COR-L47 (cell line): ENCODE measurements at regions not wholly inside any gene's neighbourhood (a gene's known extent, or its start where the extent isn't known, plus 50 kb on each side); places are given as distances from the start of the nearest gene placed in this dataset.
"Not testable (repeated sequence)": the region's sequence is repeated elsewhere in the genome, so short reads cannot be mapped to it uniquely, and the experiment has no call there.

ENCODE experiments used
- DNase-seq: peaks from one replicate; lab custom pipeline; 2025; lab: John Stamatoyannopoulos, UW

- DNase-seq = not testable (repeated sequence)
Observed at GRCh38 chr4:154907345-154908045, 126.4 kb downstream of the RBM46 start.

DNA sequence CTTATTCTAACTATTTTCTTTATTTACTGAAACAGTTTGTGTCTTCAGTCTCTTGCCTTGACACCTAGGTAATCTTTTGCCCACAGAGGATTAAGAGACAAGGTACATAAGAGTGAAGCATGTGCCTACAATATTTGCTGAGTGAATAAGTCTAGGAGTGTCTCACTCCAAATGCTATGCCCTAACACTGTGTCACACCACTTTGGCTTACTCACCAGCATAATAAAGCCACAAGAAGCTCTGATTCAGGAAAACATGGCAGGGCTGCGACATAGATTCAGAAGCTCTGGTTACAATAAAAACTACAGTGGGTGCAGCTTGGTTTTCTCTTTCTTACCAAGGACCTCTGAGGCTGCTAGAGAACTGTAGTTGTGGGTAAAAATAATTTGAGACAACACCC is 127.1 kb downstream of the RBM46 start:
- no peak for DNase-seq

GRCh38 chr4:154911097-154911496 is 130.0 kb downstream of the RBM46 start:
- DNase-seq = no peak

- no peak for DNase-seq
Observed at GRCh38 chr4:154911608-154912098, 130.6 kb downstream of the RBM46 start.

DNA sequence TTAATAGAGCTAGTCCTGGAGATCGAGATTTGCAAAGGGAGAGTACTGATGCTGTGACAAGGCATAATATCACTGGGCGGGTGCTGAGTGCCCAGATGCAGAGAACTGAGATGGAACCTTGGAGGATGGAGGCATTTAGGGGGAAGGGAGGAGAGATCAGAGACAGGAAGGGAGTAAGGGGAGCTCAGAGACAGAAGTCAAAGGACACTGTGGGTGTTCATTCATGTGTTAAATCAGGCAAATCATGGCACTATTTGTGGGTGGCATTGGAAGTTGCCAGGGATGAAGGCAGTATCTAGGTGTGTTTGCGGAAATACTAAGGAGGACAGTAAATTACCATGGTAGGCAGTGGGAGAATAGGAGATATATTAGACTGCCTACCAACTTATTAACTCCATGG is 135.0 kb downstream of the RBM46 start:
- no peak for DNase-seq

- no peak for DNase-seq
Observed at GRCh38 chr4:154927126-154927680, 146.1 kb downstream of the RBM46 start.

GRCh38 chr4:154928640-154929257 is 147.7 kb downstream of the RBM46 start:
- DNase-seq = no peak

DNA sequence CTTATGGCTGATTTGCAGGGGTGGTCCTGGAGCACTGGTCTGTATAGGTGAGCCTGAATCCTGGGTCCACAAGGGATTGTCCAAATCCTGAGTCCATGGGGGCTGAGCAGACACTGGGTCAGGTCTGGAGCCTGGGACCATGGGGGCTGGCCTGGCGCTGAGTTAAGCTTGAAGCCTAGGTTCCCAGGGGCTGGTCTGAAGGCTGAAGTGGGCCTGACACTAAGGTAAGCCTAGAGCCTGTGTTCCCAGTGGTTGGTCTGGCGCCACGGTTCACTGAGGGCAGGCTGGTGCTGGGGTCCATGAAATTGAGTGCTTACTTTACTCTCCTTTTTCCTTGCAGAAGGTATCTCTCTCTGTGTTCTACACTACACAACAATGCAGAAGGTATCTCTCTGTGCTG is 155.8 kb downstream of the RBM46 start:
- DNase-seq = no peak

DNA sequence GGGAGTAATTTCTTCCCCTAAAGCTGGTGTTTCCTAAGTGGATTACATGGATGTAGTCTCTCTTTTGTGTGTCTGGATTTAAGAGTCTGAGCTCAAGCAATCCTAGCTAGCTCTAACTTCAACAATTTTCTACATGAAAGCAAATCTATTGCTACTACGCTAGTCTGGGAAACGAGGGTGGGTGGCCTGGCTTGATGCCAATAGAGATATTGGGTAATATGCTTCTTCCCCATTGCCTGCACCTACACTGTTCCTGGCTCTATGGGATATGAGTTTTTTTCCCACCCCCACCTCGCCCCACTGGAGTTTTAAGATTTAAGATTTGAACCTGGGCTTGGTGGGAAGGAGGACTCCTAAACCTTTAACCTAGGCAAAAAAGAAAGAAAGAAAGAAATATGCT is 158.8 kb downstream of the RBM46 start:
- DNase-seq = no peak

DNA sequence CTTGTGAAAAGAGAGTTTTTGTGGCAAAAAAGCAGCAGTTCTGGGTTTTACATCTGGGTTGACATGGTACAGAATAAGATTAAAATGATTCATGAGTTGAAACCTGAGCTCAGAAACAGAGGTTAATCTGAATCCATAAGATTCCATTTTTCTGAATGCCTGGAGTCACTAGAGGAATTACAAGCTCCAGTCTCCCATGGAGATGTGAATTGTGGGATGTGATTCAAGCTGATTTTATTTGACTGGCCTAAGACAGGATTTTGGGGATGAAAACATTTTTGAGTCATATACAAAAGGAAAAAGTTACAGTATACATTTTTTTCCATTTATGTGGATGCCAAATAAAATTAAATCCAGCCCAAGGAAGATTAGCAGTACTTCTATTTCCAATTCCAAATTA is 161.1 kb downstream of the RBM46 start:
- no peak for DNase-seq

DNA sequence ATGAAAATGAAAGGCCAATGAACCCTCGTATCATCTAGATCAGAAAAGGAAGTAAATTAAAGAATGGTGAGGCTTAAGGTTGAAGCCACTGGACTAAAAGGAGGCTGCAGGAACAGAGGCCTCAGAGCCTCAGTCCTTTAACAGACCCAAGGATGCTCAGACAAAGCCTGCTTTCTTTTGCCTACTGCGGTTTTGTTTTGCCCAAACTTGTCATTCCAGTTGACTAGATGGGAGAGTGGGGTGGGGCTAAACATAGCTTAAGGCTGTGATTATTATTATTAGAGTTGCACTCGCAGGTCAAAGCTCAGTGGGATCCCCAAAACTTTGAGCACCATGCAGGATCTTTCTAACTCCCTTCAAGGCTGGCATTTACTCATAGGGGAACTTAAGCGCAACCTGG is 163.9 kb downstream of the RBM46 start:
- no peak for DNase-seq

GRCh38 chr4:154946113-154946512 is 165.0 kb downstream of the RBM46 start:
- no peak for DNase-seq

DNA sequence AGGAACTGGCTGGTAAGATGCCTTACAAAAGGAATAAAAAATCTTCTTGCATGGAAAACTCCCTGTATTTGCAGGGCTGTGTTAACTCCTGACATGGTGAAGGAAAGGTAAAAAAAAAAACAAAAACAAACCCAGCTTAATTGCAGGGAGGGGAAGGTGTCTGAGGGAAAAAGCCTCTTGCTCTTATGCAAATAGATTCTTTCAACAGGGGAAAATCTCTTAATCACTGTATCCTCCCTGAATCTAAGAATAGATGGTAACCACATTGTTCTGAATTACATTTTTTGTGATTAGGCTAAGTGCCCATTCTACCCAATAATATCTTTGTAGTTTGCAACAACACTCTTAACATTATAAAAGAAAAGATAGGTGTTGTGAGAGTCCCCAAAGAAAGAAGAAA is 172.6 kb downstream of the RBM46 start:
- no peak for DNase-seq

GRCh38 chr4:154954117-154954516 is 173.0 kb downstream of the RBM46 start:
- DNase-seq = no peak

GRCh38 chr4:154958121-154958520 is 177.0 kb downstream of the RBM46 start:
- no peak for DNase-seq

GRCh38 chr4:154958621-154959358 is 177.7 kb downstream of the RBM46 start:
- no peak for DNase-seq

DNA sequence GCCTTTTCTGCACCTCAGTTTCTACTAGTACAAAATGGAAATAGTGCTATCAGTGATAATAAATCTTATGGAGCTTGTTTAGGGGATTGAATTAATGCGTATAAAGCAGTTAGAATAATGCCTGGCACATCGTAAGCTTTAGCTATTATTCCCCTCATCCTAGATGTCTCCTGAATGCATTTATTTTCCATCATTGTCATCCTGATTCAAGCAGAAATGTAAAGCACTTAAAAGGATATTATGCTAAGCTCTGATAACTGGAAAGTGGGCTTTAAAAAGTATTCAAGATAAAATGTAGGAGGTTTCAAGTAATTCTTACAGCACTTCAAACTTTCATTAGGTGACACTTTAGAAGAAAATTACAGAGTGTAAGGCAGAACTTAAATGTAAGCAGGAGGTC is 178.7 kb downstream of the RBM46 start:
- DNase-seq = no peak

- no peak for DNase-seq
Observed at GRCh38 chr4:154960476-154960875, 179.4 kb downstream of the RBM46 start.

DNA sequence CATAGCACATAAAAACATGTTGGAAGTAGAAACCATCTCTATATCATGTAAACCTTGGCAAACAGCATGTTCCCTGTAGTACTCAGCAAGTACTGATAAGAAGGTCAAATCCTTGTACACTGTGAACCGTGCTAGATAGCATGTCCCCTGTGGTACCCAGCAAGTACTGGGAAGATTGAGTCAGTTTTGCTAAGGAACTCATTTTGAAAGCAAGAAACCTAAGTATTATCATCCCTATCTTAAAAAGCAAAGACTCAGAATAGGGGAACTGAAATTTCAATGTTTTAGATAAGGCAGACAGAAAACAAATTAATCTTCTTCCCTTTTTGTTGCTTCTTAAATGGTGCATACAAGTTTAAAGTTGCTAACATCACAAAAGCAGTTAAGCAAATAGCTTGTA is 180.2 kb downstream of the RBM46 start:
- no peak for DNase-seq

DNA sequence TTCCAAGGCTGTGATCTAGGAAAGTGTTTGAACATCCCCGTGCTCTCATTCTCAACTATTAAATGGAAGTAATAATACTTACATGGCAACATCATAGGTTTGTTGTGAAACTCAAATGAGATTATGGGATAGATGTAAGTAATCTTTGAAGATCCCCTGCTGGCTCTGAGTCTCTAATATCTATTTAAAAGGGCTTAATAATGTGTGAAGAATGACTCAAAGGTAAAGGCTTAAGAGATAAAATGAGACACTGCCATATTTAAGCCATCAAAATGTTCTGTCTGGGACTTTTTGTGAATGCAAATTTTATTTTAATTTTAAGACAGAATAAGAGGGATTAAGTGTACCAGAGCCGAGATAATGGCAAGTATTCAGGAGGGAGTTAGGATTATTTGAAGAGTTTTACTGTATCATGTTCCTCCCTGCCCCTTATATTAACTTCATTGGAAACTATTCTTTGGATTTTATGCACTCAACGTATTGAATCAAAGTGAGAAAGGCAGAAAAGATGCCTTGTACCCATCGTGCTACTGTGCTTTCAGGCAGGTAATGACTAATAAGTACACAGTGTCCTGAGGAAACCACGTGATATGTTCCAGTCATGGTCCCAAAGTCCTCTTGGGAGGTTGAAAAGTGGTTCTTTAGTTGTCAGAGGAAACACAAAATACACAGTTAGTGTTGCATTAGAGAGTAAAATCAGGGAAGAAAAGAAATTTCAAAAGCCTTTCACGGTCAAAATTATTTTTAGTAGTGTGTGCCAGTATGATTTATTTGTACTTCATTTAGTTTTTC is 192.4 kb downstream of the RBM46 start:
- no peak for DNase-seq

GRCh38 chr4:154977228-154977627 is 196.2 kb downstream of the RBM46 start:
- DNase-seq = no peak
